T47D (cell line): ENCODE measurements at regions not wholly inside any gene's neighbourhood (a gene's known extent, or its start where the extent isn't known, plus 50 kb on each side); places are given as distances from the start of the nearest gene placed in this dataset.

Experiments
- DNase-seq, 2 experiments: peaks; one replicate each; pipeline versions ENCODE4 v3.0.0 to v3.0.0-alpha.2; 2011 to 2012; ENCODE audit warnings: low read depth in 1 of 2, low spot score in 1 of 2
- JUND ChIP-seq: IDR thresholded peaks from 2 replicates; pipeline ENCODE4 v1.6.1; 2012; ENCODE audit warnings: low read depth
- in situ Hi-C: cut with HindIII; loops from 2 replicates; pipeline ENCODE4 v1.10.0; 2016; ENCODE audit warnings: low sequenced_read_pairs, low pct_unique_long_range_greater_than_20kb

- TF ChIP-seq JUND, result no peak
- DNase-seq, result no peak
- in situ Hi-C loops, result no loop called here
Observed at GRCh38 chr16:35480361-35480760, 2020.9 kb downstream of the TP53TG3F start.

- in situ Hi-C loops, result no loop called here
Observed at GRCh38 chr16:35480988-35481387, 2021.6 kb downstream of the TP53TG3F start.

GRCh38 chr16:35485915-35486314, 2026.5 kb downstream of the TP53TG3F start:
- no peak for TF ChIP-seq JUND
- DNase-seq, result no peak
- in situ Hi-C loops, result no loop called here

More at GRCh38 chr16:35480988-35481387, 2021.6 kb downstream of the TP53TG3F start:
- no peak for DNase-seq
- TF ChIP-seq JUND, result no peak

- peak; percentile 84 to 88 for DNase-seq
- TF ChIP-seq JUND, result no peak
- in situ Hi-C loops, result no loop called here
Observed at GRCh38 chr16:35492225-35492624, 2032.8 kb downstream of the TP53TG3F start.

- DNase-seq, result peak in 1 of 2 experiments; percentile 22
- TF ChIP-seq JUND, result no peak
- in situ Hi-C loops, result no loop called here
Observed at GRCh38 chr16:35497399-35497798, 2038.0 kb downstream of the TP53TG3F start.

GRCh38 chr16:35506018-35506897, 2046.8 kb downstream of the TP53TG3F start:
- no peak for DNase-seq
- in situ Hi-C loops, result no loop called here
- no peak for TF ChIP-seq JUND

GRCh38 chr16:35506898-35507194, 2047.4 kb downstream of the TP53TG3F start:
- no peak for TF ChIP-seq JUND
- in situ Hi-C loops, result no loop called here
- DNase-seq, result no peak

GRCh38 chr16:35510701-35511100, 2051.3 kb downstream of the TP53TG3F start:
- DNase-seq, result no peak
- no peak for TF ChIP-seq JUND
- in situ Hi-C loops, result no loop called here

GRCh38 chr16:35516551-35516950, 2057.1 kb downstream of the TP53TG3F start:
- in situ Hi-C loops, result no loop called here
- no peak for TF ChIP-seq JUND
- DNase-seq, result peak in 1 of 2 experiments; percentile 72

- in situ Hi-C loops, result no loop called here
Observed at GRCh38 chr16:35516971-35517370, 2057.6 kb downstream of the TP53TG3F start.

GRCh38 chr16:35523991-35524390, 2064.6 kb downstream of the TP53TG3F start:
- DNase-seq, result peak in 1 of 2 experiments; percentile 75
- in situ Hi-C loops, result no loop called here
- TF ChIP-seq JUND, result no peak

More at GRCh38 chr16:35516971-35517370, 2057.6 kb downstream of the TP53TG3F start:
- no peak for DNase-seq
- TF ChIP-seq JUND, result no peak

- no peak for TF ChIP-seq JUND
- DNase-seq, result peak; percentile 75 to 86
- in situ Hi-C loops, result no loop called here
Observed at GRCh38 chr16:35525979-35526590, 2066.7 kb downstream of the TP53TG3F start.

GRCh38 chr16:35532576-35532975, 2073.2 kb downstream of the TP53TG3F start:
- in situ Hi-C loops, result no loop called here
- DNase-seq, result no peak
- no peak for TF ChIP-seq JUND
